Panc1 (cell line): ENCODE measurements at regions not wholly inside any gene's neighbourhood (a gene's known extent, or its start where the extent isn't known, plus 50 kb on each side); places are given as distances from the start of the nearest gene placed in this dataset.

Experiments used
- POLR2AphosphoS5 ChIP-seq: IDR thresholded peaks from 2 replicates; pipeline ENCODE4 v1.6.1; 2012; ENCODE audit warnings: mild to moderate bottlenecking, low read depth, low read length, moderate library complexity
- SIN3A ChIP-seq: IDR thresholded peaks from 2 replicates; pipeline ENCODE4 v1.6.1; 2012; ENCODE audit warnings: low read depth, mild to moderate bottlenecking, low read length, moderate library complexity, borderline replicate concordance; ENCODE audit not compliant: insufficient read depth
- TF ChIP-seq, protein P1 (sequence below): fragments of 450-650 bp; IDR thresholded peaks from 2 replicates; pipeline ENCODE4 v1.5.1; 2017; ENCODE audit warnings: mild to moderate bottlenecking
- TF ChIP-seq, protein P2 (sequence below), 2 experiments: IDR thresholded peaks; 2 replicates each; pipeline ENCODE4 v1.6.1; 2011 to 2012; ENCODE audit warnings: low read depth in 2 of 2, control low read depth in 1 of 2, low read length in 1 of 2, mild to moderate bottlenecking in 1 of 2, moderate library complexity in 1 of 2; ENCODE audit not compliant: insufficient read depth in 1 of 2

DNA sequence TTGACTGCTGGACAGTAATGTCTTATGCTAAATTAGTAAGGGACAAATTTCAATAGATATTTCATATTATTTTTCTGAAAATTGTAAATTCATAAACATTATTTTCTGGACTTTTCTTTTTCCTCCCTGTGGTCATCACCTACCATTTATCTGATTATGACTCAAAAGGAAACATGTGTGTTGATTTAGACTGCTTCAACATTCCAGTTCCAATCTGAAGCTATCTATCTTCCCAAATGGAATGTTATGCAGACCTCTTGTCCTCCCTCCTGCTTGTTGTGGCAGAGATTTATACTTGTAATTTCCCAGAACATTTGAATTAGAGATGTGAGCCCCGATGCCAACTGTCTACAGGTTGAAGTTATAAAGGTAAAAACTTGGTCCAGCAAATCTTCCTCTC, 803.4 kb downstream of the TUSC7 start:
- TF ChIP-seq, protein P1, sequence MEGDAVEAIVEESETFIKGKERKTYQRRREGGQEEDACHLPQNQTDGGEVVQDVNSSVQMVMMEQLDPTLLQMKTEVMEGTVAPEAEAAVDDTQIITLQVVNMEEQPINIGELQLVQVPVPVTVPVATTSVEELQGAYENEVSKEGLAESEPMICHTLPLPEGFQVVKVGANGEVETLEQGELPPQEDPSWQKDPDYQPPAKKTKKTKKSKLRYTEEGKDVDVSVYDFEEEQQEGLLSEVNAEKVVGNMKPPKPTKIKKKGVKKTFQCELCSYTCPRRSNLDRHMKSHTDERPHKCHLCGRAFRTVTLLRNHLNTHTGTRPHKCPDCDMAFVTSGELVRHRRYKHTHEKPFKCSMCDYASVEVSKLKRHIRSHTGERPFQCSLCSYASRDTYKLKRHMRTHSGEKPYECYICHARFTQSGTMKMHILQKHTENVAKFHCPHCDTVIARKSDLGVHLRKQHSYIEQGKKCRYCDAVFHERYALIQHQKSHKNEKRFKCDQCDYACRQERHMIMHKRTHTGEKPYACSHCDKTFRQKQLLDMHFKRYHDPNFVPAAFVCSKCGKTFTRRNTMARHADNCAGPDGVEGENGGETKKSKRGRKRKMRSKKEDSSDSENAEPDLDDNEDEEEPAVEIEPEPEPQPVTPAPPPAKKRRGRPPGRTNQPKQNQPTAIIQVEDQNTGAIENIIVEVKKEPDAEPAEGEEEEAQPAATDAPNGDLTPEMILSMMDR, result no peak
- no peak for TF ChIP-seq POLR2AphosphoS5
- TF ChIP-seq, protein P2, sequence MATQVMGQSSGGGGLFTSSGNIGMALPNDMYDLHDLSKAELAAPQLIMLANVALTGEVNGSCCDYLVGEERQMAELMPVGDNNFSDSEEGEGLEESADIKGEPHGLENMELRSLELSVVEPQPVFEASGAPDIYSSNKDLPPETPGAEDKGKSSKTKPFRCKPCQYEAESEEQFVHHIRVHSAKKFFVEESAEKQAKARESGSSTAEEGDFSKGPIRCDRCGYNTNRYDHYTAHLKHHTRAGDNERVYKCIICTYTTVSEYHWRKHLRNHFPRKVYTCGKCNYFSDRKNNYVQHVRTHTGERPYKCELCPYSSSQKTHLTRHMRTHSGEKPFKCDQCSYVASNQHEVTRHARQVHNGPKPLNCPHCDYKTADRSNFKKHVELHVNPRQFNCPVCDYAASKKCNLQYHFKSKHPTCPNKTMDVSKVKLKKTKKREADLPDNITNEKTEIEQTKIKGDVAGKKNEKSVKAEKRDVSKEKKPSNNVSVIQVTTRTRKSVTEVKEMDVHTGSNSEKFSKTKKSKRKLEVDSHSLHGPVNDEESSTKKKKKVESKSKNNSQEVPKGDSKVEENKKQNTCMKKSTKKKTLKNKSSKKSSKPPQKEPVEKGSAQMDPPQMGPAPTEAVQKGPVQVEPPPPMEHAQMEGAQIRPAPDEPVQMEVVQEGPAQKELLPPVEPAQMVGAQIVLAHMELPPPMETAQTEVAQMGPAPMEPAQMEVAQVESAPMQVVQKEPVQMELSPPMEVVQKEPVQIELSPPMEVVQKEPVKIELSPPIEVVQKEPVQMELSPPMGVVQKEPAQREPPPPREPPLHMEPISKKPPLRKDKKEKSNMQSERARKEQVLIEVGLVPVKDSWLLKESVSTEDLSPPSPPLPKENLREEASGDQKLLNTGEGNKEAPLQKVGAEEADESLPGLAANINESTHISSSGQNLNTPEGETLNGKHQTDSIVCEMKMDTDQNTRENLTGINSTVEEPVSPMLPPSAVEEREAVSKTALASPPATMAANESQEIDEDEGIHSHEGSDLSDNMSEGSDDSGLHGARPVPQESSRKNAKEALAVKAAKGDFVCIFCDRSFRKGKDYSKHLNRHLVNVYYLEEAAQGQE (IDR thresholded peaks at IDR 0.05; ENCODE audit: insufficient read depth in 1 of 2, low read depth in 2 of 2, low read length in 1 of 2), result no peak
- TF ChIP-seq SIN3A, result no peak
